Uterus (tissue), 2 donors: ENCODE measurements at regions not wholly inside any gene's neighbourhood (a gene's known extent, or its start where the extent isn't known, plus 50 kb on each side); places are given as distances from the start of the nearest gene placed in this dataset.

Source experiments
- CTCF ChIP-seq, 4 experiments: fragments of 200-600 bp in 2 of 4; fragments of 450-650 bp in 2 of 4; sonication (generic) in 2 of 4; IDR thresholded peaks; one replicate each; pipeline ENCODE4 v1.5.1; 2016 to 2019; ENCODE audit warnings: antibody characterized with exemption in 4 of 4, mild to moderate bottlenecking in 2 of 4, moderate library complexity in 1 of 4
- POLR2A ChIP-seq, 2 donors: fragments of 450-650 bp; IDR thresholded peaks; one replicate each; pipeline ENCODE4 v1.6.1; 2016; ENCODE audit warnings: antibody characterized with exemption in 2 of 2, mild to moderate bottlenecking in 1 of 2, moderate library complexity in 1 of 2

- no peak for TF ChIP-seq POLR2A (IDR thresholded peaks at IDR 0.05)
- no peak for TF ChIP-seq CTCF (IDR thresholded peaks at IDR 0.05)
Measured at GRCh38 chr13:22325761-22326160, 654.9 kb downstream of the FGF9 start.
